NOMO-1 treated with dmso at 0.1 percent for 144 hours (cell line): ENCODE measurements at regions not wholly inside any gene's neighbourhood (a gene's known extent, or its start where the extent isn't known, plus 50 kb on each side); places are given as distances from the start of the nearest gene placed in this dataset.

Source experiments
- DNase-seq: peaks from one replicate; lab custom pipeline; 2025; ENCODE audit not compliant: unreplicated experiment; lab: John Stamatoyannopoulos, UW

GRCh38 chr6:44016131-44016870, 111.0 kb downstream of the MRPL14 start:
- no peak for DNase-seq

- DNase-seq, result peak; percentile 89
Measured at GRCh38 chr6:44012078-44012493, 115.2 kb downstream of the MRPL14 start.

DNA sequence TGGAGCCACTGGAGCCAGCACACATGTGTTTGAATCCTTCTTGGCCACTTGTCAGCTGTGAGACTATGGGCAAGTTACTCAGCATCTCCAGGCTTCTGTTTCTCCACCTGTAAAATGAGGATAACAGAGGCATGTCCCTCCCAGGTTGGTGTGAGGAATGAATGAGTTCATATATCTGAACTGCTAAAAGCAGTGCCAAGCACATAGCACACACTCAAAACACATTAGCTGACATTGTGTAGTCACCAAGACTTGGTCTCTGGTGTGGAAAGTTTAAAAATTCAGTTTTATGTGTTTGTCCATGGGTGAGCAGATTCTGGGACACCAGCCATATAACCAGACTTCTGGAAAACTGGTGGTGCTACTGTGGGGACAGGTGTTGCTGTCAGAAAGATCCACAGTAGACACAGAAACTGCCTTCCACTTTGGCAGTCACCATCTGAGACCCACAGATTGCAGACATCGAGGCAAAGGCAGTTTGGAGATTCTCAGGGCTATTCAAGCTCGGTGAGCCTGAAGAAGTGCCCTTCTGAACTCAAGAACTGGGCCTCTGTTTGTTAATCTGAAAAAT, 115.8 kb downstream of the MRPL14 start:
- no peak for DNase-seq

DNA sequence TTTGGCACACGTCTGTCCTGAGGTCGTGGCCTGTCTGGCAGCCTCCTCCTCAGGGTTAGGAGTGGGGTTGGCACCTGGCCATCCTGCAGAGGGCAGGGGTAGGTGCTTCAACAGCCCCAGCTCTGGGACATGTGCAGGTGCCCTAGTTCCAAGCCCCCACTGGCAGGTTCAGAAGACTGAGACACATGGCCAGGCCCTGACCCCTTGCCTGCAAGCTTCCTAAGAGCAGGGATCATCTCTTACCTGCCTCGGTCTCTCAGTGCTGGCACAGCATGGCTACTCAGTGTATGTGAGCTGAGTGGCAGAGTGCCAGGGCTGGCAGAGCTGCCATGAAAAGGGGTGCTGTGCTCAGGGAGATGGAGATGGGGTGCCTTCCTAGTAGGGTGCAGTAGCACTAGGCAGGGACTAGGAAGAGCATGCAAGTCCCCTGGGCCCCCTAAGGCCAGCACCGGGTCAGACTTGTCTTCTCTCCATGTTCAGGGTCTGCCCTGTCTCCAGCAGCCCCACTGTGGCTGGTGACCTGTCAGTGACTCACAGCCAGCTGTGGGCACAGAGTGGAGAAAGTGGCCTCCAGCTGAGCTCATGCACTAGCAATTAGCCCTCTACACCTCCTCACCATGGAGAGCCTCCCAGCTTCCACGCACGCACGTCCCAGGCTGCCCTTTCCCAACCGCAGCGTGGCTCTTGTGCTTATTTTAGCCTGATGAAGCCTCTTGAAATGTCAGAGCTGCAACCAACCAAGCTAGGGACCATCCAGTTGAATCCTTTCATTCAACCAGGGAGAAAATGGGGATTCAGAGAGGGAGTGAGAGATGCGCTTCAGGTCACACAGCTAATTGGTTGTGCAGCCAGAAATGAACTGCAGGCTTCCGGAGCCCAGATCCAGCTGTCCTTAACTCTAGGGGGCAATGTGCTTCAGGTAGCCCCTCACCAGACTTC, 116.6 kb downstream of the MRPL14 start:
- peak; percentile 43 for DNase-seq

GRCh38 chr6:44009425-44010321, 117.6 kb downstream of the MRPL14 start:
- DNase-seq, result no peak

DNA sequence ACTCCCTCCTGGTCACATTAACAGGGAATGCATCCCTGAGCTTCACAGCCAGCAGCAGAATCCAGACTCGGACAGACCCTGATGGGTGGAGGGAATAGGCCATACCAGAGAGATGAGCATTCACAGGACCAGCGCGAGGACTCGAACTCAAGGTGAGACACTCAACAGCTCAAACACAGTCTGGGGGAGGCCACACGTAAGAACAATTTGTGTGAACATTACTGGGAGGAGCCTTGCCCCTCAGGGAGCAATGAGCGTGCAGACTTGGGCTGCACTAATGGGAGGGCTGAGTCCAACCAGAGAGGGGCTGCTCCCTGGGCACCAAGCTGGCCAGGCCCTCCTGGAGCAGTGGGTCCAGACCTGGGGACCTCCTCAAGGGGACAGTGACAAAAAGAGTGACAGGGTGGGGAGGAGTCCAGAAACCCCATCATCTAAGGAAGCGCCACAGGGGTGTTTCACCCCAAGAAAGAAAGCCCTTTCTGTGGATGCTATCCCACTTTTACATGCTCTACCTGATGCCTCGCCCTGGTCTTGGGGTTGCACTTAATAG, 118.4 kb downstream of the MRPL14 start:
- DNase-seq, result no peak

- no peak for DNase-seq
Measured at GRCh38 chr6:44007818-44008621, 119.2 kb downstream of the MRPL14 start.

DNA sequence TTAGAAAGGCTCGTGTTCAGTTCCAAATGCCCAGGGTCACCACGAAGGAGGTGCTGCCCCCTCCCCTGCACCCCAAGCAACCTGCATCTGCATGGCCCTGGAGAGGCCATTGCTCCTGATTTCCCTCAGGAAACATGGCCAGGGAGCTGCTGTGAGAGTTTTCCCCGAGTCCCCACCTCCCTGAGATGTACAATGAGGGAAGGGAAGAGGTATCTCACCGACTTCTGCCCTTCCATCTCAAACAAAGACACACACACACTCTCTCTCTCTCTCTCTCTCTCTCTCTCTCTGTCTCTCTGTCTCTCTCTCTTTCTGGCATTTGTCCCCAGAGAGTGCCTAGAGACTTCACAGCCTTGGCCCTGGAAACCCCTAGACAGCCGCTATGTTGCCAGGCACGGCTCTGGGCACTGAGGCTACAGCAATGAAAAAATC, 120.4 kb downstream of the MRPL14 start:
- DNase-seq, result no peak

DNA sequence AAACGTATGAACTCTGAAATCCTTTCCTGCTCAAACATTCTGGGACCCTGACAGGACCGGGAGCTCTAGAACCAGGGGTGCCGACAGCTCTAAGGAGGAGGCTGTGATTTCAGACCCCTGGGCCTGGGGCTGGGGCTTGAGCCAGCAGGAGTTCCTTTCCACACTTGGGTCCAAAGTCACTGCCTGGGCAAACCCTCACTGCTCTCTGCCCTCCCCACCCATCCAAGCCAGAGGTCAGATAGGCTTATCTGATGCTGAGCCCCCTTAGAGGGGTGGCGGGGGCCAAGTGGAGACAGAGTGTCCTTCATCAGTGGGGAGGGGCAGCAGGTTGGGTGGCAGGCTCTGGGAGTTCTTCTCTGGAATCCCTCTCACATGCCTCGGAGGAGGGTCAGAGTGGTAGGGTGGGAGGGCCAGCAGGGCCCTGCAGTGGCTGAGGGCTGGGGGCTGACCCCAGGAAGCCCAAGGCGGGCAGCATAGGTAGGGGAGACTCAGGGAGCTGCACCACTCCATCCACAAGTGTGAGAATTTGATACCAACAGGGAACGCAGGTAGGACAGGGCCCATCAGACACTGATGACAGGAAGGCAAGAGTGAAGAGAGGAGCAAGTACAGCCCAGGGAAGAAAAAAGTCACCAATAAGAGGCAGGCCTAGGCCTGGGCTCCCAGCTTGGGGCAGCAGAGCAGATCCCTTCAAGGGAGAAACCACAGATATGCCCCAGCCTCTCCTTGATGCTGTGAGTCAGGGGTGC, 121.0 kb downstream of the MRPL14 start:
- no peak for DNase-seq

DNA sequence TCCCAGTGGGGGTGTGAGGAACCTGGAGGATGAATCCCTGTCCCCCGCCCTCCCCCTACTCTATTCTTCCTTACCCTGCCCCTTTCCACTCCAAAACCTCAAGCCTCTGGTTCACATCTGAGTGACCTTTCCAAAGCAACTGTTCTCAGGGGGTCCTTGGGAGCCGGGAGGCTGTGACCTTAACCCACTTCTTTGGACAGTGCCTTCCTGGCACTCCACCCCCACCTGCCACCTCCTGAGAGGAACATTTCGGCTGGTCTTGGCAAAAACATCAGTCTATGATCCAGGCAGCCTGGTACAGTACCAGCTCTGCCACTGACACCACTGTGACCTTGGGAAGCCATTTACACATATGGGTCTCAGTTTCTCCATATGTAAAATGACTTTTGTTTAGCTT, 121.7 kb downstream of the MRPL14 start:
- no peak for DNase-seq

- no peak for DNase-seq
Measured at GRCh38 chr6:44004625-44005506, 122.4 kb downstream of the MRPL14 start.

GRCh38 chr6:44004136-44004535, 123.1 kb downstream of the MRPL14 start:
- no peak for DNase-seq

GRCh38 chr6:44003345-44004061, 123.7 kb downstream of the MRPL14 start:
- no peak for DNase-seq

- no peak for DNase-seq
Measured at GRCh38 chr6:44002593-44003344, 124.5 kb downstream of the MRPL14 start.

DNA sequence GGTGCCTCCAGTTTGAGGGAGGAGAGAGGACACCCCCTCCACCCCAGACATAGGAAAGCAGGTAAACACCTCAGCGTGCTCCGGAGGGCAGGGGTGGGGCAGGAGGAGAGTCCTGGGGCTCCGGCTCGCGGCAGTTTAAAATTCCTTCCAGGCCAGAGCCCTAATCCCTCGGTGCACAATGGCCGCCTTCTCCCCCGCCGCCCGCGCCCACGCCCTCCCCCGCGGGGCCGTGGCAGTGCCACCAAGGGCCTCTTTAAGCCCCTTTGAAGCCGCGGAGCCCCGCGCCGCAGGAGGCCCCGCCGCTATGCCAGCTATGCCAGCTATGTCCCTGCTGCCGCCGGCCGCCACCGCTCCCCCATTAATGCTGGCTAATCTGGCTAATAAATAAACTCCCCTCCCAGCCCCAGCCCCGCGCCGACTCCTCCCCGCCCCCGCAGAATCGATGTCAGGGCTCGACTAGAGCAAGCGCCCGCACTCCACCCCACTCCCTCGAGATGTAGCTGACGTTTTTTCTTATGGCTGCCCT, 125.1 kb downstream of the MRPL14 start:
- no peak for DNase-seq

- DNase-seq, result peak; percentile 73
Measured at GRCh38 chr6:44001318-44002066, 125.8 kb downstream of the MRPL14 start.
